Parathyroid adenoma (tissue), 2 donors: ENCODE measurements at regions not wholly inside any gene's neighbourhood (a gene's known extent, or its start where the extent isn't known, plus 50 kb on each side); places are given as distances from the start of the nearest gene placed in this dataset.
"Not testable (repeated sequence)": the region's sequence is repeated elsewhere in the genome, so short reads cannot be mapped to it uniquely, and the experiment has no call there.

Experiments
- H2AFZ ChIP-seq: fragments of 300-600 bp; sonication (generic); one replicate; pipeline ENCODE4 v1.7.0; 2017; ENCODE audit warnings: antibody characterized with exemption, mild to moderate bottlenecking
- H3K27ac ChIP-seq: fragments of 300-600 bp; sonication (generic); one replicate; pipeline ENCODE4 v1.7.0; 2017
- H3K27me3 ChIP-seq: fragments of 300-600 bp; sonication (generic); one replicate; pipeline ENCODE4 v1.7.0; 2017; ENCODE audit warnings: low read length; ENCODE audit not compliant: control insufficient read depth, insufficient read depth
- H3K36me3 ChIP-seq: fragments of 300-600 bp; sonication (generic); one replicate; pipeline ENCODE4 v1.7.0; 2017; ENCODE audit warnings: low read length; ENCODE audit not compliant: control insufficient read depth, insufficient read depth
- H3K4me1 ChIP-seq: fragments of 300-600 bp; sonication (generic); one replicate; pipeline ENCODE4 v1.7.0; 2017; ENCODE audit warnings: control low read depth
- H3K4me2 ChIP-seq: fragments of 300-600 bp; sonication (generic); one replicate; pipeline ENCODE4 v1.7.0; 2017; ENCODE audit warnings: low read length
- H3K4me3 ChIP-seq: fragments of 300-600 bp; sonication (generic); one replicate; pipeline ENCODE4 v1.7.0; 2017; ENCODE audit warnings: low read depth, low read length
- H3K79me2 ChIP-seq: fragments of 300-600 bp; sonication (generic); one replicate; pipeline ENCODE4 v1.7.0; 2017; ENCODE audit warnings: control low read depth
- H3K9ac ChIP-seq: fragments of 300-600 bp; sonication (generic); one replicate; pipeline ENCODE4 v1.7.0; 2017; ENCODE audit warnings: mild to moderate bottlenecking
- H3K9me3 ChIP-seq: fragments of 300-600 bp; sonication (generic); one replicate; pipeline ENCODE4 v1.7.0; 2017; ENCODE audit warnings: low read length; ENCODE audit not compliant: control insufficient read depth
- CTCF ChIP-seq: fragments of 300-600 bp; sonication (generic); IDR thresholded peaks from one replicate; pipeline ENCODE4 v1.7.0; 2017; ENCODE audit warnings: antibody characterized with exemption, mild to moderate bottlenecking
- donor health status: primary hyperparathyroidism.

DNA sequence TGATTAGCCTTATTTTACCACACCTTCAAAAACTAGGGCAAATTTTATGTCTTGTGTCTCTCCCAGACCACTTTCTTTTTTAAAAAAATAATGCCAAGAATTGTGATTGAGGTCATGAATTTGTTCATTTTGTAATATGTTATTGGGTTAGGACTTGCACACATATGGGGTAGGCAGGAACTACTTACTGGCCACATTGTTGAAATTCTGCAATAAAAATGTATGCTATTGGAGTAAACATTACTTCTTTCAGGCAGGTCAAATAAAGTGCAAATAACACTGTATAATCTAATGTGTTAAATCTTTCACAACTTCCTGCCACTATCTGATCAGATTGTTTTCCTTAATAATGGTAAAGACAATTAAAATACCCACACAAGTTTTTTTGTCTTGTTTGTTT lies 166.6 kb upstream of the COL11A1 start:
- Histone ChIP-seq H3K9me3 (no peaks in the 10 kb centered on the region), H3K79me2 (no peaks in the 10 kb centered on the region), H3K4me2 (no peak overlapping the region), H3K27ac (no peak overlapping the region), H3K4me3 (no peak overlapping the region), H2AFZ (no peak overlapping the region), H3K4me1 (no peaks in the 10 kb centered on the region), H3K9ac (no peak overlapping the region), H3K36me3 (no peaks in the 10 kb centered on the region), H3K27me3 (no peaks in the 10 kb centered on the region)
- no peak for TF ChIP-seq CTCF

GRCh38 chr1:103273106-103273505 lies 164.8 kb upstream of the COL11A1 start:
- Histone ChIP-seq H3K27ac (no peak overlapping the region), H3K4me3 (no peak overlapping the region), H3K9ac (no peak overlapping the region), H3K79me2 (no peaks in the 10 kb centered on the region), H3K4me2 (no peak overlapping the region), H3K36me3 (no peaks in the 10 kb centered on the region), H2AFZ (no peak overlapping the region), H3K27me3 (no peaks in the 10 kb centered on the region), H3K4me1 (no peaks in the 10 kb centered on the region), H3K9me3 (no peaks in the 10 kb centered on the region)
- TF ChIP-seq CTCF = no peak

DNA sequence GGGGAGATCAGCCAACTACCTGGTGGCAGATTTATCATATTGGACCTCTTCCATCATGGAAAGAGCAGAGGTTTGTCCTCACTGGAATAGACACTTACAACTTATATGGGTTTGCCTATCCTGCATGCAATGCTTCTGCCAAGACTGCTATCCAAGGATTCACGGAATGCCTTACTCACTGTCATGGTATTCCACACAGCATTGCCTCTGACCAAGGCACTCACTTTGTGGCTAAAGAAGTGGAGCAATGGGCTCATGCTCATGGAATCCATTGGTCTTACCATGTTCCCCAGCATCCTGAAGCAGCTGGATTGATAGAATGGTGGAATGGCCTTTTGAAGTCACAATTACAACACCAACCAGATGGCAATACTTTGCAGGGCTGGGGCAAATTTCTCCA lies 163.1 kb upstream of the COL11A1 start:
- not testable (repeated sequence) for H3K4me1 ChIP-seq, H3K9me3 ChIP-seq, H3K4me2 ChIP-seq, H3K27ac ChIP-seq, H3K9ac ChIP-seq, H3K79me2 ChIP-seq, H3K36me3 ChIP-seq, H3K27me3 ChIP-seq, H2AFZ ChIP-seq, H3K4me3 ChIP-seq

DNA sequence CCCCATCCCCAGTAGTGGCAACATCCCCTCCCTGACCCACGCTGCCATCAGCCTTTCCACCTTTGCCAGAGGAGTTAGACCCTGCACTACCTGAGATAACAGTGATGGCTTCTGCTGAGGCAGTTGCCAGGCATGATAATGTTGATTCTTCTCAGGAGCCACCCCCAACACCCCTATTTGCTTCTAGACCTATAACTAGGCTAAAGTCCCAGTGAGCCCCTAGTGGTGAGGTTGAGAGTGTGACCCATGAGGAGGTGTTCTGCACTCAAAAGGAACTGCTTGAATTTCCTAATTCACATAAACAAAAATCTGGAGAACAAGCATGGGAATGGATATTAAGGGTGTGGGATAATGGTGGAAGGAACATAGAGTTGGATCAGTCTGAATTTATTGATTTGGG lies 159.6 kb upstream of the COL11A1 start:
- H3K4me1 ChIP-seq = no peaks in the 10 kb centered on the region
- TF ChIP-seq CTCF = no peak
- no peak overlapping the region for H2AFZ ChIP-seq
- no peak overlapping the region for H3K4me3 ChIP-seq
- no peaks in the 10 kb centered on the region for H3K36me3 ChIP-seq
- H3K9me3 ChIP-seq = no peaks in the 10 kb centered on the region
- no peak overlapping the region for H3K27ac ChIP-seq
- no peak overlapping the region for H3K4me2 ChIP-seq
- no peaks in the 10 kb centered on the region for H3K27me3 ChIP-seq
- H3K79me2 ChIP-seq = no peaks in the 10 kb centered on the region
- H3K9ac ChIP-seq = no peak overlapping the region

- TF ChIP-seq CTCF = no peak
- no peak overlapping the region for H2AFZ ChIP-seq
- no peaks in the 10 kb centered on the region for H3K9me3 ChIP-seq
- H3K9ac ChIP-seq = no peak overlapping the region
- no peaks in the 10 kb centered on the region for H3K4me1 ChIP-seq
- no peak overlapping the region for H3K4me2 ChIP-seq
- no peaks in the 10 kb centered on the region for H3K79me2 ChIP-seq
- no peaks in the 10 kb centered on the region for H3K27me3 ChIP-seq
- no peaks in the 10 kb centered on the region for H3K36me3 ChIP-seq
- H3K27ac ChIP-seq = no peak overlapping the region
- H3K4me3 ChIP-seq = no peak overlapping the region
These were observed 158.9 kb upstream of the COL11A1 start for GRCh38 chr1:103267266-103267665.
